ENCODE measurements at regions not wholly inside any gene's neighbourhood (a gene's known extent, or its start where the extent isn't known, plus 50 kb on each side); places are given as distances from the start of the nearest gene placed in this dataset.

DNA sequence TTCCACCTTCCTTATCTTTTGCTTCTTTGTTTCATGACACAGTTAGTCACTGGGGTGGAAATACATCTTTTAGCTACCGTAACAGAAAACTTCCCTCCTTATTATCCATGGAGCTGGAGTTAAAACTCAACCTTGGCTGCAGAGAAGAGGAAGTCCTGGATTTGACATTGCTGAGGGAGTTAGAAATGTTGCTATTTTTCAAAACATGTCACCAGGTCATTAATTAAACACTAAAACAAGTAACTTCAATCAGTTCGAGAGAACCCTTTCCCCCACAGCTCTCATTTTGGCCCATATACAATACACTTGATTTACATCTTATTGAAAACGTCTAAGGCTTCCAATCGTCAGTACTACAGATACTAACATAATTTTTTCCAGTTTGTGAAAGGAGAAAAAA, 237.9 kb upstream of the CD180 start:
- Histone ChIP-seq H3K27ac (no peak overlapping the region), H3K4me3 (no peak overlapping the region), H3K36me3 (no peaks in the 10 kb centered on the region), H3K4me1 (no peaks in the 10 kb centered on the region), H3K9me3 (no peaks in the 10 kb centered on the region), H3K27me3 (no peaks in the 10 kb centered on the region)
- in situ Hi-C loops (cut with MboI; ENCODE audit: low pct_ligation_motif_present in 1 of 4, low pct_unique_long_range_greater_than_20kb in 1 of 4, low sequenced_read_pairs in 3 of 4) (no loop called here), intact Hi-C loops (cut with DNase I; ENCODE audit: low total_unique reads) (no loop called here)
- TF ChIP-seq POLR2A (IDR thresholded peaks at IDR 0.05): no peak
- TF ChIP-seq, protein P1, sequence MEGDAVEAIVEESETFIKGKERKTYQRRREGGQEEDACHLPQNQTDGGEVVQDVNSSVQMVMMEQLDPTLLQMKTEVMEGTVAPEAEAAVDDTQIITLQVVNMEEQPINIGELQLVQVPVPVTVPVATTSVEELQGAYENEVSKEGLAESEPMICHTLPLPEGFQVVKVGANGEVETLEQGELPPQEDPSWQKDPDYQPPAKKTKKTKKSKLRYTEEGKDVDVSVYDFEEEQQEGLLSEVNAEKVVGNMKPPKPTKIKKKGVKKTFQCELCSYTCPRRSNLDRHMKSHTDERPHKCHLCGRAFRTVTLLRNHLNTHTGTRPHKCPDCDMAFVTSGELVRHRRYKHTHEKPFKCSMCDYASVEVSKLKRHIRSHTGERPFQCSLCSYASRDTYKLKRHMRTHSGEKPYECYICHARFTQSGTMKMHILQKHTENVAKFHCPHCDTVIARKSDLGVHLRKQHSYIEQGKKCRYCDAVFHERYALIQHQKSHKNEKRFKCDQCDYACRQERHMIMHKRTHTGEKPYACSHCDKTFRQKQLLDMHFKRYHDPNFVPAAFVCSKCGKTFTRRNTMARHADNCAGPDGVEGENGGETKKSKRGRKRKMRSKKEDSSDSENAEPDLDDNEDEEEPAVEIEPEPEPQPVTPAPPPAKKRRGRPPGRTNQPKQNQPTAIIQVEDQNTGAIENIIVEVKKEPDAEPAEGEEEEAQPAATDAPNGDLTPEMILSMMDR (IDR thresholded peaks at IDR 0.05): no peak
- TF ChIP-seq EP300 (IDR thresholded peaks at IDR 0.05; ENCODE audit: low read depth): no peak
- TF ChIP-seq POLR2AphosphoS5 (IDR thresholded peaks at IDR 0.05): no peak
- WGBS, 2 donors (ENCODE audit: low coverage in 1 of 2): 65 to 80% methylated on average over 4 of the region's 4 CpGs
- DNase-seq: no peak

DNA sequence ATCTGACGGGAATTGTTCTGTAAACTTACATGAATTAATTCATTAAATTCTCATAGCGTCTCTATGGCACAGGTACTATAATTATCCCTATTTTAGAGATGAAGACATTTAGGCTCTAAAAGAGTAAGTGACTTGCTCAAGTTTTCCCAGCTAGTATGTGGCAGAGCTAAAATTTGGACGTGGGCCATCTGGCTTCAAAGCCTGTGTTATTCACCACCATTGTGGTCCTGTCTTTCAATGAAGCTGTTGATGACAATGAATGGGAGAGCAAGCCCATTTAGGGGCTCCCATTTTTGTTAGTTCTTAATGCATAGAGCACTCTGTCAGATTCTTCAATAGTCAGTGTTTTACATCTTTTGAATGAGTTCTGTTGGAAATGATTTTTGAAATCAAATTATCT, 236.0 kb upstream of the CD180 start:
- WGBS, 2 donors (ENCODE audit: low coverage in 1 of 2): 74 to 83% methylated on average over 3 of the region's 3 CpGs
- DNase-seq: no peak
- in situ Hi-C loops (cut with MboI; ENCODE audit: low pct_ligation_motif_present in 1 of 4, low pct_unique_long_range_greater_than_20kb in 1 of 4, low sequenced_read_pairs in 3 of 4) (no loop called here), intact Hi-C loops (cut with DNase I; ENCODE audit: low total_unique reads) (no loop called here)
- Histone ChIP-seq H3K27me3 (no peaks in the 10 kb centered on the region), H3K36me3 (no peaks in the 10 kb centered on the region), H3K4me3 (no peak overlapping the region), H3K4me1 (no peaks in the 10 kb centered on the region), H3K27ac (no peak overlapping the region), H3K9me3 (no peaks in the 10 kb centered on the region)
- TF ChIP-seq EP300 (IDR thresholded peaks at IDR 0.05; ENCODE audit: low read depth): no peak
- TF ChIP-seq POLR2AphosphoS5 (IDR thresholded peaks at IDR 0.05): no peak
- TF ChIP-seq, protein P1 (IDR thresholded peaks at IDR 0.05): no peak
- no peak for TF ChIP-seq POLR2A (IDR thresholded peaks at IDR 0.05)

DNA sequence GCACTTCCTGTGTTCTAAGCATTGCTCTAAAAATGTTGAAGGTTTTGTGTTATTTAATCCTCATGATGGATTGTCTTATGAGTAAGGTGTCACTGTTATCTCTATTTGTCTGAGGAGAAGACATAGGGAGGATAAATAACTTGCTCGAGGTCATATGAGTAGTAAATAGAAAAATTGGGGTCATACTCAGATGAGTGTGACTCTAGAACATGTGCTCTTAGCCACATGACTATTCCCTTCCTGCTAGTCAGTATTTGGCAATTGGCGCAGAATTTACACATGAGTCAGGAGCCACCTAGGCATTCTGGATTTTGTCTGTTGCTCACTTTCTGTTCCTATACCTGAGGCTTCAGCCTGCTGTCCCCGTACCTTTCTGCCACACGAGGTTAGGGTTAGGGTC, 234.6 kb upstream of the CD180 start:
- intact Hi-C loops (cut with DNase I; ENCODE audit: low total_unique reads) (no loop called here), in situ Hi-C loops (cut with MboI; ENCODE audit: low pct_ligation_motif_present in 1 of 4, low pct_unique_long_range_greater_than_20kb in 1 of 4, low sequenced_read_pairs in 3 of 4) (no loop called here)
- no peaks in the 10 kb centered on the region for H3K4me1 ChIP-seq
- no peaks in the 10 kb centered on the region for H3K27me3 ChIP-seq
- no peak for TF ChIP-seq POLR2A (IDR thresholded peaks at IDR 0.05)
- no peak for TF ChIP-seq POLR2AphosphoS5 (IDR thresholded peaks at IDR 0.05)
- TF ChIP-seq EP300 (IDR thresholded peaks at IDR 0.05; ENCODE audit: low read depth): no peak
- TF ChIP-seq, protein P1 (IDR thresholded peaks at IDR 0.05): no peak
- DNase-seq: no peak
- H3K9me3 ChIP-seq: no peaks in the 10 kb centered on the region
- WGBS, 2 donors (ENCODE audit: low coverage in 1 of 2): 87 to 98% methylated on average over 4 of the region's 4 CpGs
- H3K36me3 ChIP-seq: no peaks in the 10 kb centered on the region
- no peak overlapping the region for H3K27ac ChIP-seq
- no peak overlapping the region for H3K4me3 ChIP-seq

DNA sequence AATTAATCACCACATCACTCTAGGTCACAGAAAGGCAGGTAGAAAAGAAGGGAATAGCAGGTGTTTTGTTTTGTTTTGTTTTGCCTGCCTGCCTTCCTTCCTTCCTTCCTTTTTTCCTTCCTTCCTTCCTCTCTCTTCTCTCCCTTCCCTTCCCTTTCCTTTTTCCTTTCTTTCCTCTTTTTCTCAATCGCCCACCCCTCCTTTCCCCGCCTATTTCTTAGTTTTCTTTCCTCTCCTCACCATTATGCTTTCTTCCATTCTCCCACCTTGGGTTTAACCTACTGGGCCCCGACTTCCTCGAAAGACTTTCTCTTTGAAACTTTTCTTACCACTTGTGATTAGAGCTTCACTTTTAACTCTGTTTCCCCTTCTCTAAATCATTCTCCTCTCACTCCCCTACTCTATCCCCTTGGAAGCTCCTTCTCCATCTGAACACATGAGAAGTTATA, 231.3 kb upstream of the CD180 start:
- Histone ChIP-seq H3K4me3 (no peak overlapping the region), H3K9me3 (no peaks in the 10 kb centered on the region), H3K27me3 (no peaks in the 10 kb centered on the region), H3K36me3 (no peaks in the 10 kb centered on the region), H3K27ac (no peak overlapping the region), H3K4me1 (no peaks in the 10 kb centered on the region)
- DNase-seq: no peak
- intact Hi-C loops (cut with DNase I; ENCODE audit: low total_unique reads) (no loop called here), in situ Hi-C loops (cut with MboI; ENCODE audit: low pct_ligation_motif_present in 1 of 4, low pct_unique_long_range_greater_than_20kb in 1 of 4, low sequenced_read_pairs in 3 of 4) (no loop called here)
- 88 to 94% methylated on average over 4 of the region's 4 CpGs for WGBS, 2 donors (ENCODE audit: low coverage in 1 of 2)
- TF ChIP-seq, protein P1 (IDR thresholded peaks at IDR 0.05): no peak
- TF ChIP-seq POLR2AphosphoS5 (IDR thresholded peaks at IDR 0.05) (no peak), EP300 (IDR thresholded peaks at IDR 0.05; ENCODE audit: low read depth) (no peak), POLR2A (IDR thresholded peaks at IDR 0.05) (no peak)
